ENCODE measurements at regions not wholly inside any gene's neighbourhood (a gene's known extent, or its start where the extent isn't known, plus 50 kb on each side); places are given as distances from the start of the nearest gene placed in this dataset.

DNA sequence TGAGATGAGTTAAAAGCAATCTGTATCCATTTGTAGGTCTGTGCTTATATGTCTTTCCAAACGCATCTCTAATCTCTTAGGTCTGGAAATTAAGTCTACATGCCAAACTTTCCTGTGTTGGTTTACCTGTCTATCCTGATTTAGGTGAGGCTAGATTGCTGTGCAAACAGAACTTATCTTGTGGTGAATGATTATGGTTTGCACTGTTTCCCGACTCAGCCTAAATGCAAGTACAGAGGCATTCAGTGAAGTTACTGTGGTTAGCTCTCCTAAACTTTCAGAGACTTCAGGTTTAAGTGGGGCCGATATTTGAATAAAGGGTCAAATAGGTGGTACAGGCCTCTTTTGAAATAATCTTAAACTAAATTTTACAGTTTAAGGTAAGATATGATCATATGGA is 103.5 kb downstream of the ICOS start:
- TF ChIP-seq EZH2phosphoT487 (IDR thresholded peaks at IDR 0.05; ENCODE audit: low read length) (no peak), EZH2 (optimal IDR thresholded peaks at IDR 0.05; ENCODE audit: low read depth, low read length) (no peak)
- TF ChIP-seq, protein P1, sequence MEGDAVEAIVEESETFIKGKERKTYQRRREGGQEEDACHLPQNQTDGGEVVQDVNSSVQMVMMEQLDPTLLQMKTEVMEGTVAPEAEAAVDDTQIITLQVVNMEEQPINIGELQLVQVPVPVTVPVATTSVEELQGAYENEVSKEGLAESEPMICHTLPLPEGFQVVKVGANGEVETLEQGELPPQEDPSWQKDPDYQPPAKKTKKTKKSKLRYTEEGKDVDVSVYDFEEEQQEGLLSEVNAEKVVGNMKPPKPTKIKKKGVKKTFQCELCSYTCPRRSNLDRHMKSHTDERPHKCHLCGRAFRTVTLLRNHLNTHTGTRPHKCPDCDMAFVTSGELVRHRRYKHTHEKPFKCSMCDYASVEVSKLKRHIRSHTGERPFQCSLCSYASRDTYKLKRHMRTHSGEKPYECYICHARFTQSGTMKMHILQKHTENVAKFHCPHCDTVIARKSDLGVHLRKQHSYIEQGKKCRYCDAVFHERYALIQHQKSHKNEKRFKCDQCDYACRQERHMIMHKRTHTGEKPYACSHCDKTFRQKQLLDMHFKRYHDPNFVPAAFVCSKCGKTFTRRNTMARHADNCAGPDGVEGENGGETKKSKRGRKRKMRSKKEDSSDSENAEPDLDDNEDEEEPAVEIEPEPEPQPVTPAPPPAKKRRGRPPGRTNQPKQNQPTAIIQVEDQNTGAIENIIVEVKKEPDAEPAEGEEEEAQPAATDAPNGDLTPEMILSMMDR (IDR thresholded peaks at IDR 0.05; ENCODE audit: low read length): no peak
